GM12865 (cell line): ENCODE measurements at regions not wholly inside any gene's neighbourhood (a gene's known extent, or its start where the extent isn't known, plus 50 kb on each side); places are given as distances from the start of the nearest gene placed in this dataset.

ENCODE experiments used
- DNase-seq: peaks from one replicate; pipeline ENCODE4 v3.0.0; 2010; ENCODE audit warnings: low read depth
- H3K4me3 ChIP-seq: 2 replicates; pipeline ENCODE4 v1.5.1; 2011; ENCODE audit warnings: mild to moderate bottlenecking, low read depth, low read length, control low read depth
- TF ChIP-seq, protein P1 (sequence below): IDR thresholded peaks from 2 replicates; pipeline ENCODE4 v1.5.1; 2011; ENCODE audit warnings: low read length, control low read depth, low read depth, inconsistent platforms; ENCODE audit not compliant: insufficient read depth; ENCODE audit errors: missing control alignments

DNA sequence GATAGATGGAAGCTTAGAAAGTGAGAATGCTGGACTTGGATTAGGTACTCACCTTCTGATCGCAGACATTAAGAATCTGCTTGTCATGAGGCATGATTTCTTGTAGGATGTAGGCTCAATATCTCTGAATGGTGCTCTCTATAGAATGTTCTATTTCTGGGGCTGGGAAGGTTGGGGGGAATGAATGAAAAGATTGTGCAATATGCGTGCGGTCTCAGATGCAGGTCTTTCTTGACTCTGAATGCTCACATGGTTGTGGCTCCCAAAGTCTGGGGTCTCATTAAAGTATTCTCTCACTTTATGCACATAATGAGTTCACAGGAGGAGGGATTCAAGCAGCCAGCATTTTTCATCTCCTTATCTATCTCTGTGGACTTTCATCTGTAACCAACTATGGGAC is 482.0 kb upstream of the CD180 start:
- H3K4me3 ChIP-seq = no peak overlapping the region
- TF ChIP-seq, protein P1, sequence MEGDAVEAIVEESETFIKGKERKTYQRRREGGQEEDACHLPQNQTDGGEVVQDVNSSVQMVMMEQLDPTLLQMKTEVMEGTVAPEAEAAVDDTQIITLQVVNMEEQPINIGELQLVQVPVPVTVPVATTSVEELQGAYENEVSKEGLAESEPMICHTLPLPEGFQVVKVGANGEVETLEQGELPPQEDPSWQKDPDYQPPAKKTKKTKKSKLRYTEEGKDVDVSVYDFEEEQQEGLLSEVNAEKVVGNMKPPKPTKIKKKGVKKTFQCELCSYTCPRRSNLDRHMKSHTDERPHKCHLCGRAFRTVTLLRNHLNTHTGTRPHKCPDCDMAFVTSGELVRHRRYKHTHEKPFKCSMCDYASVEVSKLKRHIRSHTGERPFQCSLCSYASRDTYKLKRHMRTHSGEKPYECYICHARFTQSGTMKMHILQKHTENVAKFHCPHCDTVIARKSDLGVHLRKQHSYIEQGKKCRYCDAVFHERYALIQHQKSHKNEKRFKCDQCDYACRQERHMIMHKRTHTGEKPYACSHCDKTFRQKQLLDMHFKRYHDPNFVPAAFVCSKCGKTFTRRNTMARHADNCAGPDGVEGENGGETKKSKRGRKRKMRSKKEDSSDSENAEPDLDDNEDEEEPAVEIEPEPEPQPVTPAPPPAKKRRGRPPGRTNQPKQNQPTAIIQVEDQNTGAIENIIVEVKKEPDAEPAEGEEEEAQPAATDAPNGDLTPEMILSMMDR = no peak
- DNase-seq = no peak

DNA sequence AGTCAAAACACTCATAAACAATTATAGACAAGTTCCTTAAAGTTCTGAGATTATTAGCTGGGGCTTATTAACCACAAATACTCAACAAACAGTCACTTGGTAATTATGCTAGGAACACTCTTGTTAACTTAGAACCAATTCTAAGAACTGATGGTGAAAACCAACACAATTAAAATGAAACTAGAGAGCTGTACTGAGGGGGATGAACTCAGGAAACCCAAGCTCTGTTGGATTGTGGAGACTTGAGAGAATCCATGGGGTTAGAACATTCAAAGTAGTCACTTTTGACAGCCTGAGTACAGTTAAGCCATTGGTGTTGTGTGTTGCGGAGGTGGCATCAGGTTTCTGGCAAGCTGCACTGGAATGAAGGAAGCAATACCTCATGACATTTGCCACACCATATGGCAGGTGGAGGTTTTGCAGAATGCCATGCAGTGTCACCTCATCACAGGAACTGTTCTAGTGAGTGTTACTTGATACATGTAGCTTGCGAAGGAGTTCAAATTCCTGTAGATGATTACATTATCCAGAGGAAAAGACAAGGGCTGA is 480.9 kb upstream of the CD180 start:
- no peak for DNase-seq
- TF ChIP-seq, protein P1 = no peak
- no peak overlapping the region for H3K4me3 ChIP-seq

DNA sequence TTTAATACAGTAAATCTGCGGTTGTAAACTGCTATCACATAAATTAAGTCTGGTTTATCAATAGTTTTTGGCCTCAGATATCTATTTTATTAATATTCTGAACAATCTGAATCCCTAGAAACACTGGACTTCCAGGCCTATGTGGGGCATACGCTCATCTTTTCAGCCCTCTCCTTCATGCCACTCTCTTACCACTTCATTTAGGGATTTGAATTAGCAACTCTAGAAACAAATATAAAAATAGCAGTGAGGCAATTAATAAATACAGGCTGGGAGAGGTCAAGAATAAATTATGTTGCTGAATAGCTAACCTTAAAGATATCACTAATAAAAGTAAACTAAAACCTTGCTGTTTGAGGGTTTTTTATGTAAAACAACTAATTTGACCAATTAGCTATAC is 480.3 kb upstream of the CD180 start:
- no peak overlapping the region for H3K4me3 ChIP-seq
- no peak for DNase-seq
- TF ChIP-seq, protein P1 = no peak

DNA sequence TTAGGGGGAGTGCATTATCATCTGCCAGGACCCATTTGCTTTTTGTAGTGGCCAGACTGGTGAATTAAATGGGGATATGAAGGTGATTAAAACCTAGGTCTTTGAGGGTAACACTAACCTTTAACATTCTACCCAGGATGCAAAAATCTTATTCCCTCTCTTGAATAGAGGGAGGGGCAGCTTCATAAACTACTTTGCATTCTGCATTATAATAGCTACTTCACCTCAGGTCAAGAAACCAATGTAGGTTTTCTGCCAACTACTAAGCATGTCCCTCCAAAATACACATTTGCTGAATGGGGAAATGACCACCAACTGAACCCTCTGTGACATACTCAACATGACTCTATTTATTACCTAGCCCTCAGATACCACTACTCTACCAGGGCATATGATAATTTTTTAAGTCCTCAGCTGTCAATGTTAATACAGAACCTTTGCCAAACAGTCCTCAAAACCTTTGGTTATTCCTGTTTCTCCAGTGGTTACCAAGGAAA is 477.6 kb upstream of the CD180 start:
- TF ChIP-seq, protein P1 = no peak
- no peak overlapping the region for H3K4me3 ChIP-seq
- DNase-seq = no peak

DNA sequence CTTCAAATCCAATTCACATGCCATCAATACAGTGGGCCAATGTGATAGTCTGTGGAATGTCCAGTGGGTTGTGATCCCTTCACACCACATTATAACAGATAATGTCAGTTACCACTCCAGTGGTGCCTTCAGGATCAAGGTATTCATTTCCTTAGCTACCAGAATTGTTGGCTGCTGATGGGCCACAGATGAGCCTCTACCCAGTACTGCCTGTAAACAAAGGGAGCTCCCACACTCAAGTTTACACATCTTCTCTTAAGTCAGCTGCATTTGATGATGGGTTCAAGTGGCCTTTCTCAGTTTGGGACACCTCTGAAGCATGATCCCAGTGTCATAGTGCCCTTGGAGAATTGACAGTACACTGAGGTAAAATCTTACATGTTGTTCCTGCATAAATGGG is 477.0 kb upstream of the CD180 start:
- TF ChIP-seq, protein P1 = no peak
- H3K4me3 ChIP-seq = no peak overlapping the region
- no peak for DNase-seq

DNA sequence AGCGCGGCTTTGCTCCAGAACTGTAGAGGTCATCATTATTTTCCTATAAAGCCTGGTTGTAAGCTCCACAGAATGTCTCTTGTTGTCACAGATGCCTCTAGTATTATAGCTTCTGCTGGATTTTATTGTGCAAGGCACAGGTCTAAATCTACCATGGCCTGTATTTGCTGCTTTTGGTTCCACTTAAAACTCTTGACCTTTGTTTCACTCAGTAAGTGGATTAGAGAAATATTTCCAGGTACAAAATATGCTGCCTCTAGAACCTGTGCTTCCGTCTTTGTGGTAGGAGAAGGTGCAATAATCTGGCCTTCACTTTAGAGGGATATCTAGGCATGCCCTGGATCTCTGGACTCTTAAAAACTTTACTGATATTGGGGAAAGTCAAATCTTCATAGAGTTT is 476.6 kb upstream of the CD180 start:
- DNase-seq = no peak
- TF ChIP-seq, protein P1 = no peak
- no peak overlapping the region for H3K4me3 ChIP-seq

DNA sequence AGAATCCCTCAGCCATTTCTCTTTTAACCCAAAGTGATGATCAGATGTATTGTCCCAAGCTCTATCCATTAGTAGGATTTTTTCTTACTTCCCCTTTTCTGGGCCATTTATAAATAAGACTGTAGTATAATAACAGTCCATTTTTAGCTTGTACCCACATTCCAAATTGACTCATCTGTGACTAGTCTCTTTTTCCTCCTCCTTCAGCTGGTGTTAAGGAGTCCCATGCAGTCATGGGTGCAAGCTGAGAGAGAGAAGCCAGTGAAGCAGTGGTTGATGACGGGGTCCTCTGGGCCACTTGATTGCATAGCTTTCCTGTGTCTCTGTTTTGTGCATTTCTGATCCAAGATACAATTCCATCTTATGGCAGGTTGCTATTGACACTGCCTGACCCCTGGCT is 476.0 kb upstream of the CD180 start:
- TF ChIP-seq, protein P1 = no peak

More for the DNA sequence above, 476.0 kb upstream of the CD180 start:
- no peak overlapping the region for H3K4me3 ChIP-seq
- no peak for DNase-seq
